HEK293 (cell line): ENCODE measurements at regions not wholly inside any gene's neighbourhood (a gene's known extent, or its start where the extent isn't known, plus 50 kb on each side); places are given as distances from the start of the nearest gene placed in this dataset.

Experiments used
- CTCF ChIA-PET: fragments of 350-600 bp; formaldehyde crosslinking; extraction: SDS; loops from one replicate; lab custom pipeline; 2021; ENCODE audit warnings: antibody characterized with exemption; lab: Yijun Ruan, JAX
- POLR2A ChIA-PET: fragments of 300-600 bp; formaldehyde crosslinking; extraction: SDS; loops from one replicate; lab custom pipeline; 2020; ENCODE audit warnings: antibody characterized with exemption, inconsistent platforms; lab: Yijun Ruan, JAX
- H3K27ac ChIP-seq: fragments of 200-500 bp; sonication (Bioruptor generic); 2 replicates; pipeline ENCODE4 v1.5.1; 2014; ENCODE audit warnings: low read depth, low read length, control low read depth, inconsistent platforms; ENCODE audit errors: extremely low read depth
- H3K36me3 ChIP-seq, 2 experiments: fragments of 200-500 bp in 1 of 2; sonication (Bioruptor generic) in 1 of 2; 1 replicate in 1 of 2; 2 replicates in 1 of 2; pipeline ENCODE4 v1.5.1; 2014 to 2017; ENCODE audit warnings: inconsistent platforms in 2 of 2, low read length in 2 of 2; ENCODE audit not compliant: control insufficient read depth in 2 of 2, insufficient read depth in 1 of 2
- H3K4me1 ChIP-seq: fragments of 200-500 bp; sonication (Bioruptor generic); 2 replicates; pipeline ENCODE4 v1.5.1; 2014; ENCODE audit warnings: mild to moderate bottlenecking, low read length, inconsistent platforms; ENCODE audit not compliant: control insufficient read depth, insufficient read depth
- H3K4me3 ChIP-seq: 2 replicates; pipeline ENCODE4 v1.5.1; 2011; ENCODE audit warnings: low read depth, mild to moderate bottlenecking, control low read depth, low read length, moderate library complexity
- H3K9me3 ChIP-seq: fragments of 200-500 bp; sonication (Bioruptor generic); 2 replicates; pipeline ENCODE4 v1.5.1; 2014; ENCODE audit warnings: low read depth, low read length, inconsistent platforms; ENCODE audit not compliant: control insufficient read depth, insufficient read depth
- GLI2 ChIP-seq: fragments of 450-650 bp; formaldehyde crosslinking; IDR thresholded peaks from 2 replicates; pipeline ENCODE4; 2017; ENCODE audit warnings: missing biosample characterization, missing genetic modification characterization, low read depth, borderline replicate concordance
- PRDM4 ChIP-seq: fragments of 450-650 bp; formaldehyde crosslinking; IDR thresholded peaks from 2 replicates; pipeline ENCODE4 v1.5.1; 2017; ENCODE audit warnings: missing biosample characterization, missing genetic modification characterization
- TCF7L2 ChIP-seq: IDR thresholded peaks from 2 replicates; pipeline ENCODE4 v1.6.1; 2011; ENCODE audit warnings: low read depth, mild to moderate bottlenecking, inconsistent platforms, low read length, moderate library complexity, borderline replicate concordance
- ZBTB21 ChIP-seq: fragments of 450-650 bp; formaldehyde crosslinking; IDR thresholded peaks from 2 replicates; pipeline ENCODE4 v1.5.1; 2017; ENCODE audit warnings: missing biosample characterization, missing genetic modification characterization
- ZBTB6 ChIP-seq: fragments of 450-650 bp; formaldehyde crosslinking; IDR thresholded peaks from 2 replicates; pipeline ENCODE4 v1.5.1; 2017; ENCODE audit warnings: missing biosample characterization, missing genetic modification characterization
- ZNF138 ChIP-seq: fragments of 450-650 bp; formaldehyde crosslinking; IDR thresholded peaks from 2 replicates; pipeline ENCODE4 v1.5.1; 2016; ENCODE audit warnings: missing biosample characterization, missing genetic modification characterization, borderline replicate concordance
- ZNF26 ChIP-seq: fragments of 450-650 bp; formaldehyde crosslinking; IDR thresholded peaks from 2 replicates; pipeline ENCODE4 v1.5.1; 2016; ENCODE audit warnings: missing biosample characterization, missing genetic modification characterization
- ZNF274 ChIP-seq, 2 experiments: fragments of 200-500 bp in 1 of 2; fragments of 450-650 bp in 1 of 2; sonication (Bioruptor generic) in 1 of 2; formaldehyde crosslinking in 1 of 2; IDR thresholded peaks; 2 replicates each; pipeline versions ENCODE4 v1.5.1 to v1.6.1; 2014 to 2016; ENCODE audit warnings: borderline replicate concordance in 1 of 2, inconsistent platforms in 1 of 2, low read length in 1 of 2, missing biosample characterization in 1 of 2, missing genetic modification characterization in 1 of 2
- ZNF37A ChIP-seq: fragments of 450-650 bp; IDR thresholded peaks from 2 replicates; pipeline ENCODE4 v1.5.1; 2018; ENCODE audit warnings: missing biosample characterization, missing genetic modification characterization
- ZNF394 ChIP-seq: fragments of 450-650 bp; formaldehyde crosslinking; IDR thresholded peaks from 2 replicates; pipeline ENCODE4 v1.5.1; 2016; ENCODE audit warnings: missing biosample characterization, missing genetic modification characterization, mild to moderate bottlenecking, moderate library complexity, borderline replicate concordance
- ZNF426 ChIP-seq: fragments of 450-650 bp; formaldehyde crosslinking; IDR thresholded peaks from 2 replicates; pipeline ENCODE4 v1.5.1; 2017; ENCODE audit warnings: missing biosample characterization, missing genetic modification characterization, mild to moderate bottlenecking, inconsistent platforms, moderate library complexity
- ZNF521 ChIP-seq: fragments of 450-650 bp; formaldehyde crosslinking; IDR thresholded peaks from 2 replicates; pipeline ENCODE4 v1.5.1; 2017; ENCODE audit warnings: missing biosample characterization, mild to moderate bottlenecking, missing genetic modification characterization
- ZNF645 ChIP-seq: fragments of 450-650 bp; formaldehyde crosslinking; IDR thresholded peaks from 2 replicates; pipeline ENCODE4; 2016; ENCODE audit warnings: missing biosample characterization, missing genetic modification characterization
- ZNF768 ChIP-seq: fragments of 450-650 bp; formaldehyde crosslinking; IDR thresholded peaks from 2 replicates; pipeline ENCODE4 v1.5.1; 2018; ENCODE audit warnings: missing biosample characterization, mild to moderate bottlenecking, missing genetic modification characterization
- ZNF776 ChIP-seq: fragments of 450-650 bp; formaldehyde crosslinking; IDR thresholded peaks from 2 replicates; pipeline ENCODE4 v1.5.0; 2017; ENCODE audit warnings: missing biosample characterization, missing genetic modification characterization, borderline replicate concordance
- ZNF777 ChIP-seq: fragments of 450-650 bp; formaldehyde crosslinking; IDR thresholded peaks from 2 replicates; pipeline ENCODE4 v1.5.1; 2017; ENCODE audit warnings: missing biosample characterization, missing genetic modification characterization, borderline replicate concordance
- TF ChIP-seq, protein P1 (sequence below): fragments of 450-650 bp; formaldehyde crosslinking; IDR thresholded peaks from 2 replicates; pipeline ENCODE4 v1.5.1; 2016; ENCODE audit warnings: missing biosample characterization, missing genetic modification characterization
- TF ChIP-seq, protein P2 (sequence below): fragments of 450-650 bp; formaldehyde crosslinking; IDR thresholded peaks from 2 replicates; pipeline ENCODE4 v1.5.1; 2016; ENCODE audit warnings: missing biosample characterization, missing genetic modification characterization
- TF ChIP-seq, protein P3 (sequence below): fragments of 450-650 bp; formaldehyde crosslinking; IDR thresholded peaks from 2 replicates; pipeline ENCODE4 v1.5.1; 2016; ENCODE audit warnings: missing biosample characterization, missing genetic modification characterization

DNA sequence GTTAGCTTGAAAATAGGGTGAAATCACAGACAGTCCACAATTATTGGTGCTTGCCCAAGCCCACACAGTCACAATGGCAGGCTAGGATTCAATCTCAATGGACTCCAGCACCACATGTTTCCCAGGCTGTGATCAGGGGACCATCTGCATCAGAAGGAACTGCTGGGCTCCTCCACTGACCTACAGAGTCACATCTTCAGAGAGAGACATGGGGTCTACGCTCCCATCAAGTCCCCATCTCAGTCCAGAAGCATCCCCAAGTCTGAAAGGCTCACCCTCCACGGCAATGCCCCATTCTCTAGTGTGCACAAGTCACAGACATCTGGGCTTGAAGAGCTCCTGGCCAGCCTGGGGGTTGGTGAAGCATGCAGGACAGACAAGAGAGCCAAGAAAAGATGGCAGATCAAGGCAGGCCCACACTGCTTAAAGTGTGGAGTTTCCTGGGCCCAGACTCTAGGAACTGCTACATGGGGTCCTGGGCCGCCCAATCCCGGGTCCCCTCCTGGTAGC is 262.5 kb downstream of the NPHP4 start:
- Histone ChIP-seq H3K4me1 (no peaks in the 10 kb centered on the region), H3K36me3 (no peaks in the 10 kb centered on the region), H3K4me3 (no peak overlapping the region), H3K27ac (no peak overlapping the region), H3K9me3 (no peaks in the 10 kb centered on the region)
- ChIA-PET CTCF (interaction anchor here (0.6 kb wide), 2 partner anchors 16 to 130 kb away, joined by 4 read pairs; no protein-coding TSS in a partner anchor), POLR2A (no interaction called here)
- no peak for TF ChIP-seq TCF7L2
- TF ChIP-seq ZNF26: no peak
- TF ChIP-seq PRDM4 (tag by site-specific recombination): no peak
- no peak for TF ChIP-seq ZNF768 (tag by site-specific recombination)
- TF ChIP-seq ZNF777 (tag by site-specific recombination): no peak
- TF ChIP-seq ZNF274 (IDR thresholded peaks at IDR 0.05; ENCODE audit: low read length): no peak
- TF ChIP-seq ZNF274 (tag by site-specific recombination; IDR thresholded peaks at IDR 0.05; ENCODE audit: borderline replicate concordance): no peak
- TF ChIP-seq GLI2: no peak
- TF ChIP-seq ZNF37A (tag by site-specific recombination): no peak
- no peak for TF ChIP-seq ZNF394 (tag by site-specific recombination)
- TF ChIP-seq, protein P1, sequence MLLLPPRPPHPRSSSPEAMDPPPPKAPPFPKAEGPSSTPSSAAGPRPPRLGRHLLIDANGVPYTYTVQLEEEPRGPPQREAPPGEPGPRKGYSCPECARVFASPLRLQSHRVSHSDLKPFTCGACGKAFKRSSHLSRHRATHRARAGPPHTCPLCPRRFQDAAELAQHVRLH (tag by site-specific recombination): no peak
- TF ChIP-seq ZNF138: no peak
- TF ChIP-seq ZNF426 (tag by site-specific recombination): no peak
- no peak for TF ChIP-seq ZNF521 (tag by site-specific recombination)
- TF ChIP-seq ZNF776 (tag by site-specific recombination): no peak
- TF ChIP-seq, protein P2, sequence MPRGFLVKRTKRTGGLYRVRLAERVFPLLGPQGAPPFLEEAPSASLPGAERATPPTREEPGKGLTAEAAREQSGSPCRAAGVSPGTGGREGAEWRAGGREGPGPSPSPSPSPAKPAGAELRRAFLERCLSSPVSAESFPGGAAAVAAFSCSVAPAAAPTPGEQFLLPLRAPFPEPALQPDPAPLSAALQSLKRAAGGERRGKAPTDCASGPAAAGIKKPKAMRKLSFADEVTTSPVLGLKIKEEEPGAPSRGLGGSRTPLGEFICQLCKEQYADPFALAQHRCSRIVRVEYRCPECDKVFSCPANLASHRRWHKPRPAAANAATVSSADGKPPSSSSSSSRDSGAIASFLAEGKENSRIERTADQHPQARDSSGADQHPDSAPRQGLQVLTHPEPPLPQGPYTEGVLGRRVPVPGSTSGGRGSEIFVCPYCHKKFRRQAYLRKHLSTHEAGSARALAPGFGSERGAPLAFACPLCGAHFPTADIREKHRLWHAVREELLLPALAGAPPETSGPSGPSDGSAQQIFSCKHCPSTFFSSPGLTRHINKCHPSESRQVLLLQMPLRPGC: no peak
- TF ChIP-seq ZNF645 (tag by site-specific recombination): no peak
- TF ChIP-seq ZBTB6 (tag by site-specific recombination): no peak
- TF ChIP-seq ZBTB21 (tag by site-specific recombination): no peak
- TF ChIP-seq, protein P3, sequence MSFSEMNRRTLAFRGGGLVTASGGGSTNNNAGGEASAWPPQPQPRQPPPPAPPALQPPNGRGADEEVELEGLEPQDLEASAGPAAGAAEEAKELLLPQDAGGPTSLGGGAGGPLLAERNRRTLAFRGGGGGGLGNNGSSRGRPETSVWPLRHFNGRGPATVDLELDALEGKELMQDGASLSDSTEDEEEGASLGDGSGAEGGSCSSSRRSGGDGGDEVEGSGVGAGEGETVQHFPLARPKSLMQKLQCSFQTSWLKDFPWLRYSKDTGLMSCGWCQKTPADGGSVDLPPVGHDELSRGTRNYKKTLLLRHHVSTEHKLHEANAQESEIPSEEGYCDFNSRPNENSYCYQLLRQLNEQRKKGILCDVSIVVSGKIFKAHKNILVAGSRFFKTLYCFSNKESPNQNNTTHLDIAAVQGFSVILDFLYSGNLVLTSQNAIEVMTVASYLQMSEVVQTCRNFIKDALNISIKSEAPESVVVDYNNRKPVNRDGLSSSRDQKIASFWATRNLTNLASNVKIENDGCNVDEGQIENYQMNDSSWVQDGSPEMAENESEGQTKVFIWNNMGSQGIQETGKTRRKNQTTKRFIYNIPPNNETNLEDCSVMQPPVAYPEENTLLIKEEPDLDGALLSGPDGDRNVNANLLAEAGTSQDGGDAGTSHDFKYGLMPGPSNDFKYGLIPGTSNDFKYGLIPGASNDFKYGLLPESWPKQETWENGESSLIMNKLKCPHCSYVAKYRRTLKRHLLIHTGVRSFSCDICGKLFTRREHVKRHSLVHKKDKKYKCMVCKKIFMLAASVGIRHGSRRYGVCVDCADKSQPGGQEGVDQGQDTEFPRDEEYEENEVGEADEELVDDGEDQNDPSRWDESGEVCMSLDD (tag by site-specific recombination): no peak
